ENCODE measurements at regions not wholly inside any gene's neighbourhood (a gene's known extent, or its start where the extent isn't known, plus 50 kb on each side); places are given as distances from the start of the nearest gene placed in this dataset.

GRCh38 chr1:193568512-193568911 is 382.1 kb upstream of the B3GALT2 start:
- no peak overlapping the region for H3K27ac ChIP-seq (ENCODE audit: low read depth, low read length)
- H3K9ac ChIP-seq (ENCODE audit: low read depth in 1 of 3, low read length in 3 of 3): no peak overlapping the region
- no peaks in the 10 kb centered on the region for H3K27me3 ChIP-seq (ENCODE audit: control insufficient read depth in 3 of 3, insufficient read depth in 3 of 3, low read length in 3 of 3)
- H3K36me3 ChIP-seq (ENCODE audit: control insufficient read depth in 3 of 3, insufficient read depth in 3 of 3, low read length in 3 of 3): no peaks in the 10 kb centered on the region
- no peaks in the 10 kb centered on the region for H3K9me3 ChIP-seq (ENCODE audit: control insufficient read depth in 3 of 3, low read length in 3 of 3)
- H3K4me3 ChIP-seq (ENCODE audit: low read length in 3 of 3): no peak overlapping the region
- no peaks in the 10 kb centered on the region for H3K4me1 ChIP-seq (ENCODE audit: control insufficient read depth in 3 of 3, insufficient read depth in 3 of 3, low read length in 3 of 3)

GRCh38 chr1:193567937-193568336 is 381.5 kb upstream of the B3GALT2 start:
- no peaks in the 10 kb centered on the region for H3K4me1 ChIP-seq (ENCODE audit: control insufficient read depth in 3 of 3, insufficient read depth in 3 of 3, low read length in 3 of 3)
- no peak overlapping the region for H3K4me3 ChIP-seq (ENCODE audit: low read length in 3 of 3)
- H3K27ac ChIP-seq (ENCODE audit: low read depth, low read length): no peak overlapping the region
- H3K9me3 ChIP-seq (ENCODE audit: control insufficient read depth in 3 of 3, low read length in 3 of 3): no peaks in the 10 kb centered on the region
- no peak overlapping the region for H3K9ac ChIP-seq (ENCODE audit: low read depth in 1 of 3, low read length in 3 of 3)
- H3K36me3 ChIP-seq (ENCODE audit: control insufficient read depth in 3 of 3, insufficient read depth in 3 of 3, low read length in 3 of 3): no peaks in the 10 kb centered on the region
- H3K27me3 ChIP-seq (ENCODE audit: control insufficient read depth in 3 of 3, insufficient read depth in 3 of 3, low read length in 3 of 3): no peaks in the 10 kb centered on the region

- Histone ChIP-seq H3K4me1 (ENCODE audit: control insufficient read depth in 3 of 3, insufficient read depth in 3 of 3, low read length in 3 of 3) (no peaks in the 10 kb centered on the region), H3K9me3 (ENCODE audit: control insufficient read depth in 3 of 3, low read length in 3 of 3) (no peaks in the 10 kb centered on the region), H3K36me3 (ENCODE audit: control insufficient read depth in 3 of 3, insufficient read depth in 3 of 3, low read length in 3 of 3) (no peaks in the 10 kb centered on the region), H3K27ac (ENCODE audit: low read depth, low read length) (no peak overlapping the region), H3K4me3 (ENCODE audit: low read length in 3 of 3) (no peak overlapping the region), H3K9ac (ENCODE audit: low read depth in 1 of 3, low read length in 3 of 3) (no peak overlapping the region), H3K27me3 (ENCODE audit: control insufficient read depth in 3 of 3, insufficient read depth in 3 of 3, low read length in 3 of 3) (no peaks in the 10 kb centered on the region)
Measured at GRCh38 chr1:193566735-193567134, 380.3 kb upstream of the B3GALT2 start.

- H3K9ac ChIP-seq (ENCODE audit: low read depth in 1 of 3, low read length in 3 of 3): no peak overlapping the region
- no peaks in the 10 kb centered on the region for H3K36me3 ChIP-seq (ENCODE audit: control insufficient read depth in 3 of 3, insufficient read depth in 3 of 3, low read length in 3 of 3)
- no peak overlapping the region for H3K27ac ChIP-seq (ENCODE audit: low read depth, low read length)
- H3K4me3 ChIP-seq (ENCODE audit: low read length in 3 of 3): no peak overlapping the region
- no peaks in the 10 kb centered on the region for H3K27me3 ChIP-seq (ENCODE audit: control insufficient read depth in 3 of 3, insufficient read depth in 3 of 3, low read length in 3 of 3)
- H3K4me1 ChIP-seq (ENCODE audit: control insufficient read depth in 3 of 3, insufficient read depth in 3 of 3, low read length in 3 of 3): no peaks in the 10 kb centered on the region
- no peaks in the 10 kb centered on the region for H3K9me3 ChIP-seq (ENCODE audit: control insufficient read depth in 3 of 3, low read length in 3 of 3)
Measured at GRCh38 chr1:193565971-193566577, 379.7 kb upstream of the B3GALT2 start.

GRCh38 chr1:193562121-193562520 is 375.7 kb upstream of the B3GALT2 start:
- Histone ChIP-seq H3K9me3 (ENCODE audit: control insufficient read depth in 3 of 3, low read length in 3 of 3) (no peaks in the 10 kb centered on the region), H3K9ac (ENCODE audit: low read depth in 1 of 3, low read length in 3 of 3) (no peak overlapping the region), H3K36me3 (ENCODE audit: control insufficient read depth in 3 of 3, insufficient read depth in 3 of 3, low read length in 3 of 3) (no peaks in the 10 kb centered on the region), H3K4me1 (ENCODE audit: control insufficient read depth in 3 of 3, insufficient read depth in 3 of 3, low read length in 3 of 3) (no peaks in the 10 kb centered on the region), H3K27me3 (ENCODE audit: control insufficient read depth in 3 of 3, insufficient read depth in 3 of 3, low read length in 3 of 3) (no peaks in the 10 kb centered on the region), H3K4me3 (ENCODE audit: low read length in 3 of 3) (no peak overlapping the region), H3K27ac (ENCODE audit: low read depth, low read length) (no peak overlapping the region)

- H3K4me1 ChIP-seq (ENCODE audit: control insufficient read depth in 3 of 3, insufficient read depth in 3 of 3, low read length in 3 of 3): no peaks in the 10 kb centered on the region
- no peak overlapping the region for H3K27ac ChIP-seq (ENCODE audit: low read depth, low read length)
- H3K27me3 ChIP-seq (ENCODE audit: control insufficient read depth in 3 of 3, insufficient read depth in 3 of 3, low read length in 3 of 3): no peaks in the 10 kb centered on the region
- H3K4me3 ChIP-seq (ENCODE audit: low read length in 3 of 3): no peak overlapping the region
- no peaks in the 10 kb centered on the region for H3K9me3 ChIP-seq (ENCODE audit: control insufficient read depth in 3 of 3, low read length in 3 of 3)
- no peak overlapping the region for H3K9ac ChIP-seq (ENCODE audit: low read depth in 1 of 3, low read length in 3 of 3)
- H3K36me3 ChIP-seq (ENCODE audit: control insufficient read depth in 3 of 3, insufficient read depth in 3 of 3, low read length in 3 of 3): no peaks in the 10 kb centered on the region
Measured at GRCh38 chr1:193558491-193559028, 372.1 kb upstream of the B3GALT2 start.

GRCh38 chr1:193555662-193556441 is 369.4 kb upstream of the B3GALT2 start:
- H3K27ac ChIP-seq (ENCODE audit: low read depth, low read length): no peak overlapping the region

GRCh38 chr1:193553564-193553963 is 367.2 kb upstream of the B3GALT2 start:
- Histone ChIP-seq H3K9me3 (ENCODE audit: control insufficient read depth in 3 of 3, low read length in 3 of 3) (no peaks in the 10 kb centered on the region), H3K27ac (ENCODE audit: low read depth, low read length) (no peak overlapping the region), H3K4me1 (ENCODE audit: control insufficient read depth in 3 of 3, insufficient read depth in 3 of 3, low read length in 3 of 3) (no peaks in the 10 kb centered on the region), H3K27me3 (ENCODE audit: control insufficient read depth in 3 of 3, insufficient read depth in 3 of 3, low read length in 3 of 3) (no peaks in the 10 kb centered on the region), H3K9ac (ENCODE audit: low read depth in 1 of 3, low read length in 3 of 3) (no peak overlapping the region), H3K4me3 (ENCODE audit: low read length in 3 of 3) (no peak overlapping the region), H3K36me3 (ENCODE audit: control insufficient read depth in 3 of 3, insufficient read depth in 3 of 3, low read length in 3 of 3) (no peaks in the 10 kb centered on the region)

More at GRCh38 chr1:193555662-193556441, 369.4 kb upstream of the B3GALT2 start:
- Histone ChIP-seq H3K9me3 (ENCODE audit: control insufficient read depth in 3 of 3, low read length in 3 of 3) (no peaks in the 10 kb centered on the region), H3K4me3 (ENCODE audit: low read length in 3 of 3) (no peak overlapping the region), H3K36me3 (ENCODE audit: control insufficient read depth in 3 of 3, insufficient read depth in 3 of 3, low read length in 3 of 3) (no peaks in the 10 kb centered on the region), H3K27me3 (ENCODE audit: control insufficient read depth in 3 of 3, insufficient read depth in 3 of 3, low read length in 3 of 3) (no peaks in the 10 kb centered on the region), H3K4me1 (ENCODE audit: control insufficient read depth in 3 of 3, insufficient read depth in 3 of 3, low read length in 3 of 3) (no peaks in the 10 kb centered on the region), H3K9ac (ENCODE audit: low read depth in 1 of 3, low read length in 3 of 3) (no peak overlapping the region)

GRCh38 chr1:193552274-193552673 is 365.9 kb upstream of the B3GALT2 start:
- Histone ChIP-seq H3K27me3 (ENCODE audit: control insufficient read depth in 3 of 3, insufficient read depth in 3 of 3, low read length in 3 of 3) (no peaks in the 10 kb centered on the region), H3K9ac (ENCODE audit: low read depth in 1 of 3, low read length in 3 of 3) (no peak overlapping the region), H3K4me1 (ENCODE audit: control insufficient read depth in 3 of 3, insufficient read depth in 3 of 3, low read length in 3 of 3) (no peaks in the 10 kb centered on the region), H3K9me3 (ENCODE audit: control insufficient read depth in 3 of 3, low read length in 3 of 3) (no peaks in the 10 kb centered on the region), H3K4me3 (ENCODE audit: low read length in 3 of 3) (no peak overlapping the region), H3K36me3 (ENCODE audit: control insufficient read depth in 3 of 3, insufficient read depth in 3 of 3, low read length in 3 of 3) (no peaks in the 10 kb centered on the region), H3K27ac (ENCODE audit: low read depth, low read length) (no peak overlapping the region)

GRCh38 chr1:193549081-193549480 is 362.7 kb upstream of the B3GALT2 start:
- H3K4me3 ChIP-seq (ENCODE audit: low read length in 3 of 3): no peak overlapping the region
- no peaks in the 10 kb centered on the region for H3K27me3 ChIP-seq (ENCODE audit: control insufficient read depth in 3 of 3, insufficient read depth in 3 of 3, low read length in 3 of 3)

More at GRCh38 chr1:193549081-193549480, 362.7 kb upstream of the B3GALT2 start:
- H3K27ac ChIP-seq (ENCODE audit: low read depth, low read length): no peak overlapping the region
- H3K9ac ChIP-seq (ENCODE audit: low read depth in 1 of 3, low read length in 3 of 3): no peak overlapping the region
- H3K4me1 ChIP-seq (ENCODE audit: control insufficient read depth in 3 of 3, insufficient read depth in 3 of 3, low read length in 3 of 3): no peaks in the 10 kb centered on the region
- H3K9me3 ChIP-seq (ENCODE audit: control insufficient read depth in 3 of 3, low read length in 3 of 3): no peaks in the 10 kb centered on the region
- H3K36me3 ChIP-seq (ENCODE audit: control insufficient read depth in 3 of 3, insufficient read depth in 3 of 3, low read length in 3 of 3): no peaks in the 10 kb centered on the region
